Fibroblast of the aortic adventitia (primary cell): ENCODE measurements at regions not wholly inside any gene's neighbourhood (a gene's known extent, or its start where the extent isn't known, plus 50 kb on each side); places are given as distances from the start of the nearest gene placed in this dataset.
"Not testable (repeated sequence)": the region's sequence is repeated elsewhere in the genome, so short reads cannot be mapped to it uniquely, and the experiment has no call there.

ENCODE experiments used
- DNase-seq: peaks from one replicate; pipeline ENCODE4 v3.0.0-alpha.2; 2010; ENCODE audit warnings: low read depth
- H3K4me3 ChIP-seq: 2 replicates; pipeline ENCODE4 v1.5.1; 2011; ENCODE audit warnings: low read depth, mild to moderate bottlenecking, control low read depth, low read length, moderate library complexity
- CTCF ChIP-seq: IDR thresholded peaks from 2 replicates; pipeline ENCODE4 v1.5.1; 2011; ENCODE audit warnings: mild to moderate bottlenecking, low read length, control low read depth, inconsistent platforms; ENCODE audit not compliant: insufficient read depth

GRCh38 chr22:47308886-47309285, 546.4 kb downstream of the TBC1D22A start:
- no peak overlapping the region for H3K4me3 ChIP-seq
- no peak for DNase-seq
- no peak for TF ChIP-seq CTCF

DNA sequence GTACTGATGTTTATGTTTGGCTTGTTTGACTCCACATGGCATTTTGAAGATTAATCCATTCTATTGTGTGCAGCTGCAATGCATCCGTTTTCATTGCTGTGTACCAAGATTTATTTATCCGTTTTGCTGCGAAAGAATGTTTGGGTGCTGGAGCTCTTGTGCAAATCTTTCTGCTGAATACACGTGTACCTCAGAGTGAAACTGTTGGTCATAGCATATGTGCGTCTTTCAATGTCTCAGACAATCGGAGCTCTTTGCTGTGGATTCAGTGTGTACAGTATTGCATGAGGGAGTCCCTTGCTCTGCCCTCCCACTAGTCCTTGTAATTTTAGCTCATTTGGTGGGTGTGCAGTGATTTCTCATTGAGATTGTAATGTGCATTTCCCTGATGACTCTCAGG, 545.4 kb downstream of the TBC1D22A start:
- DNase-seq = no peak
- no peak for TF ChIP-seq CTCF
- no peak overlapping the region for H3K4me3 ChIP-seq

DNA sequence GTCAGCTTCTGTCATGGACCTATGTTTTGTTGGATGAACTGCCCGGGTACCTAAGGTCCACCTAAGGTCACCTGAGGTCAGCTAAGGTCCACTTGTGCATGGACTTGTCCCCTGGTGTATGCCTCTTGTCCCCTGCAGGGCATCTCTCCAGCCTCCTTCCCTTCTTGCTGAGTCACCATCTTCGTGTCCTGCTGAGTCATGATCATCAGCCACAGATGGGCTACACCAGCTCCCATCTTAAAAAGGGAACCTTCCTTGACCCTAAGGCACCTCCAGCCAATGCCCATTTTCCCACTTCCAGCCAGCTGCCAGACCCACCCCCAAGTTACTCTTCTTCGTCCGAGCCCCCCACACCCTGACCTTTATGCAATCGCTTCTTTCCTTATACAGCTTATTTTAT, 544.9 kb downstream of the TBC1D22A start:
- no peak for TF ChIP-seq CTCF
- no peak overlapping the region for H3K4me3 ChIP-seq

GRCh38 chr22:47304854-47305253, 542.4 kb downstream of the TBC1D22A start:
- H3K4me3 ChIP-seq = no peak overlapping the region
- no peak for DNase-seq
- no peak for TF ChIP-seq CTCF

More for the DNA sequence above, 544.9 kb downstream of the TBC1D22A start:
- peak; percentile 18 for DNase-seq

DNA sequence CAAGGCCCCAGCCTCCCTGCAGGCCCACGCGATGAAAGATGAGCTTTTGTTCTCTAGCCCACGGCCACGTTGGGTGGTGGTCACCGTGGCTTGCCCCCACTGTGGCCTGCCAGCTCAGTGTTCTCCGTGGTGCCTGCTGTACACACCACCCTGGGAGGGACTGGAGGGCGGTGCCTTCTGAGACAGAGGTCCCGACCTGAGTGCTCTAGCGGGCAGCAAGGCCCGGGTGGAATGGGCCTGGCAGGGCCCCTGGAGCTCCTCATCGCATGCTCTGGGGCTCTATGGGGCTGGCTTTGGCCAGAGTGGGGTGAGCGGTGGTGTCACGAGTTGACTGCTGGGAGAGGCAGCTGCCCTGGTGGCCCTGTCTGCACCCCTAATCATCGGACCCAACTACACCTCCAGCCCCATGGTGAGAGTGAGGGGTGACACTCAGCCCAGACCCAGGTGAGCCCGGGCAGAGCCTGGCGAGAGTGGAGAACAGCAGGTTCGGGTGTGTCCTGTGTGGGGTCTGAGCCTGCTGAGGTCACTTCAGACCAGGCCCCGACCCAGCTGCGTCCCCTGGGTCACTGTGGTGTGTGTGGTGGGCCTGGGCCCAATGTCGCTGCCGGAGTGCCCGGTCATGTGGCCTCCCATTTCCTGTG, 541.9 kb downstream of the TBC1D22A start:
- no peak for TF ChIP-seq CTCF
- DNase-seq = no peak

GRCh38 chr22:47303161-47303890, 540.9 kb downstream of the TBC1D22A start:
- no peak overlapping the region for H3K4me3 ChIP-seq
- DNase-seq = no peak
- TF ChIP-seq CTCF = no peak

More for the DNA sequence above, 541.9 kb downstream of the TBC1D22A start:
- no peak overlapping the region for H3K4me3 ChIP-seq

DNA sequence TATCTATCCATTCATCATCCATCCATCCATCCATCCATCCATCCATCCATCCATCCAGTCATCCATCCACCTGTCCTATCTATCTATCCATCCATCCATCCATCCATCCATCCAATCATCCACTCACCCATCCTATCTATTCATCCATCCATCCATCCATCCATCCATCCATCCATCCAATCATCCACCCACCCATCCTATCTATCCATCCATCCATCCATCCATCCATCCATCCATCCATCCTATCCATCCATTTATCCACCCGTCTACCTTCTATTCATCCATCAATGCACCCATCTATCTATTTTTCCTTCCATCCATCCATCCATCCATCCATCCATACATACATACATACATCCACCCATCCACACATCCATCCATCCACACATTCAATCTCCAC, 540.1 kb downstream of the TBC1D22A start:
- DNase-seq, H3K4me3 ChIP-seq: not testable (repeated sequence)
